ENCODE measurements at regions not wholly inside any gene's neighbourhood (a gene's known extent, or its start where the extent isn't known, plus 50 kb on each side); places are given as distances from the start of the nearest gene placed in this dataset.
A peak's percentile ranks its signal among the peaks of the same experiment; 100 is the strongest.

DNA sequence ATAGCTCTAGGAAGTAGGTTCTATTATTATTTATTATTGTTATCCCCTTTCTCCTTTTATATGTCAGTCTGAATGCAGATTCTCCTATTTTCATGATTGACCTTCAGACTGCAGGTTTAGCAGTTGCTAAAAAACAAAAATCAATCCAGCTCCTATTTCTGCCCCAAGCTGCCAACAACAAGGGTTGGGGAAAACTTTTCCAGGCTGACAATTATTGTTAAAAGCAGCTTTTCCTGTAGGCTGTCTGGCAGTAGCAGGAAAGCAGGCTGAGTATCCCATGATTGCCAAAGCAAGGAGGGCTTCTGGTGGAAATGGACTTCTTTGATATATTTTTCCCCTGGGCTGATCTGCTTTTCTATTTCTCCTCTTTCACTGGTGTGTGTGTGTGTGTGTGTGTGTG, 78.0 kb upstream of the CTLA4 start:
- Mint-ChIP-seq H3K4me3 (no peak overlapping the region), H3K9me3 (no peaks in the 10 kb centered on the region), H3K27ac (no peak overlapping the region), H3K36me3 (ENCODE audit: insufficient read depth in 2 of 2) (peaks cover 0 to 2% of the 10 kb centered on the region in 2 donors), H3K4me1 (ENCODE audit: low read depth) (peaks cover 30% of the 10 kb centered on the region), H3K27me3 (ENCODE audit: low read depth) (no peaks in the 10 kb centered on the region)
- no peak for DNase-seq
- no peak for ATAC-seq (replicated peaks in 1 of 2)

DNA sequence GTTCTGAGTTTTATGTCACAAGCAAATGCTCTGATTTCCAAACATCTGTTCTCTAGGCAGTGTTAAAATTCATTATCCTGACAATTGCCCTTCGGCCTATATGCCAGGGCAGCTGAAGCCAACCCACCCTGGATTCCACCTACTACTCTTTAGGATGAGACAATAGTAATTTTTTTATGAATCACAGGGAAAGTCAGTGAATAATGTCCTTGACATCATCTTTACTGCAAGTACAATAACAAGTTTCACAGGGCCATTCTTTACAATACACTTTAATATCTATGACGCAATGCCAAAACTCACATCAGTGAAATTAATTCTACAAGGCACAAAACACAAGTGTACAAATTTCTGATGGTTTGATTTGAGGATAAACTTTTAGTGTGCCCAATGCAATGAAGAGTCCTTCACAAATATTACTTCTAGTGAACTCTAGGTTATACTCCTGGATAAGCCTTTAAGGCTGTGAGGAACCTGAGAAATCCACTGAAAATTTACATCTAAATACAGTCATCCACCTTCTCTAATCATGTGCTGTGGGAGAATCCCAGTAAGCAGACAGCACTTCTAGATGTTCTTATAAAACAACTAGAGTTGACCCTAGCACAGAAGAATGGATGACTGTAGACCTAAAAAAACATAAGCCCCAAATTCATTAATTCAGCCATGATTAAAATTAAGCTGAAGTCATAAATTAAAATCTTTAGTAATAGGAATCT, 77.3 kb upstream of the CTLA4 start:
- no peak for DNase-seq
- Mint-ChIP-seq H3K27ac (no peak overlapping the region), H3K27me3 (ENCODE audit: low read depth) (no peaks in the 10 kb centered on the region), H3K36me3 (ENCODE audit: insufficient read depth in 2 of 2) (peaks cover 0 to 2% of the 10 kb centered on the region in 2 donors), H3K9me3 (no peaks in the 10 kb centered on the region), H3K4me3 (no peak overlapping the region), H3K4me1 (ENCODE audit: low read depth) (peaks cover 26% of the 10 kb centered on the region)
- ATAC-seq (replicated peaks in 1 of 2) = no peak

DNA sequence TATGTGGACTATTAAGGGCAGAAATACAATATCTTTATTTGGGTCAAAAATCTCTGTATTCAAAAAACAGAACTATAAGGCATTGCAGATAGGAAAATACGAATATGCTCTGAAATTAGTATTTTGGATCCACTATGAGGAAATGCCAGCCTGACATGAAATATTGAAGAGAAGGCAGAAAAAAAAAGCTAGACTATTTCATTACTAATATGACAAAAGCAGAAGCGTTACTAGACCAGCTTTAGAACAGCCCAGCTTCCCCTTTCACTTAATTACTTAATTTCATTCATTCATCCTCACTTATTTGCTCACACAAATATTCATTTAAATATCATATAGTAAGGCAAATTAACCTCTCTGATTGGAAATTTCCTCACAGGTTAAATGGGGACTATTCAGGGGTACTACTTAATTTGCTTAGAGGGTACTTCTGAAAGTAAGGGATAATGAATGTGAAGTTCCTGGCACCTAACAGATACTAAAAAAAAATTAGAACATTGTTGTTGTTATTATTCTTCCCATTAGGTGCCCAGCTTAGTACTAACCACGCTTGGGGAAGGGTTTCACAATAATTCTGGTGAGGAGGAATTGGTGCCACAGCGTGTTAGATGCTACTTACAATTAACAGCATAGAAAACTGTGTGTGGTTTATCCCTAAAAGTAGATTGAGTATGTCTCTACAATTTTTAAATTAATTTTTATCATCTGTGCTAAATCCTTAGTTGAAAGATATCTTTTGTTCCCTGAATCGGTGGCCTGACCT, 71.1 kb upstream of the CTLA4 start:
- ATAC-seq (replicated peaks in 1 of 2) (no peak), DNase-seq (no peak)
- Mint-ChIP-seq H3K4me3 (no peak overlapping the region), H3K4me1 (ENCODE audit: low read depth) (peaks cover 47% of the 10 kb centered on the region), H3K36me3 (ENCODE audit: insufficient read depth in 2 of 2) (peaks cover 8 to 9% of the 10 kb centered on the region in 2 donors), H3K9me3 (peaks cover 4 to 7% of the 10 kb centered on the region in 2 donors), H3K27me3 (ENCODE audit: low read depth) (no peaks in the 10 kb centered on the region), H3K27ac (no peak overlapping the region)

DNA sequence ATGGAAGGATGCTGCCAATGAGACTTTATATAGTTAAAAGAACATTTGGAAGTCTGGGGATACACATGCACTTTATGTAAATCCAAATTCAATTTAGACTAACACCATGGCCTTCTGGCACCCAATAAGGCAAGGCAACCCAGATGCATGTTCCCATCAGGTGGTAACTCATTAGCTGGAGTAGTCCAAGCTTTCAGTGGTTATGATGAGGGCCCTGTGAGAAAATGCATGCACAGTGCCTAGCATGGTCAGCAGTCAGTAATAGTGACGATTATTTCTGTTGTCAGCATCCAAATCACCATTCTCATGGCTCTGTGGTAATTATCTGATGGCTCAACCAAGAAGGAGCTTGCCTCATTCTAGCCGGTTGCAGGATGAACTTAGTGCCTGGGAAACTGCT, 70.3 kb upstream of the CTLA4 start:
- no peak for DNase-seq

DNA sequence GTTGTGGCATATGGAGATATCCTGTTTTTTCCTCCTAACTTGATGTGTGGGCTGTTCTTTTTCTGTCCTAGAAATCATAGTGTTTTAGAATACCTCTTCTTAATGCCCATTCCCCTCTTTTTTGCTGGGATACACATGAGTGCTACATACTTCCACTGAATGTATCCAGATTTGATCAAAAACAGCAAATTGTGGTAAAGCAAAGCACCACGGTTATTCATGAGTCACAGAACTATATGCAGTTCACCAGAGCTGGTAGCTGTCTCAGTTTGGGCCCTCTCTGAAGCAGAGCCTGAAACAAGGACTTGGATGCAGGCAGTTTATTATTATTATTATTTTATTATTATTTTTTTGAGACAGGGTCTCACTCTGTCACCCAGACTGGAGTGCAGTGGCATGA, 69.9 kb upstream of the CTLA4 start:
- Mint-ChIP-seq H3K27ac (no peak overlapping the region), H3K36me3 (ENCODE audit: insufficient read depth in 2 of 2) (peaks cover 9% of the 10 kb centered on the region in 2 donors), H3K27me3 (ENCODE audit: low read depth) (no peaks in the 10 kb centered on the region), H3K4me1 (ENCODE audit: low read depth) (peaks cover 52% of the 10 kb centered on the region), H3K9me3 (peaks cover 5 to 7% of the 10 kb centered on the region in 2 donors), H3K4me3 (no peak overlapping the region)
- DNase-seq = no peak
- no peak for ATAC-seq (replicated peaks in 1 of 2)

More for the DNA sequence above, 70.3 kb upstream of the CTLA4 start:
- Mint-ChIP-seq H3K27ac (no peak overlapping the region), H3K4me1 (ENCODE audit: low read depth) (peaks cover 47% of the 10 kb centered on the region), H3K9me3 (peaks cover 5 to 7% of the 10 kb centered on the region in 2 donors), H3K36me3 (ENCODE audit: insufficient read depth in 2 of 2) (peaks cover 9% of the 10 kb centered on the region in 2 donors), H3K4me3 (no peak overlapping the region), H3K27me3 (ENCODE audit: low read depth) (no peaks in the 10 kb centered on the region)
- ATAC-seq (replicated peaks in 1 of 2) = no peak

DNA sequence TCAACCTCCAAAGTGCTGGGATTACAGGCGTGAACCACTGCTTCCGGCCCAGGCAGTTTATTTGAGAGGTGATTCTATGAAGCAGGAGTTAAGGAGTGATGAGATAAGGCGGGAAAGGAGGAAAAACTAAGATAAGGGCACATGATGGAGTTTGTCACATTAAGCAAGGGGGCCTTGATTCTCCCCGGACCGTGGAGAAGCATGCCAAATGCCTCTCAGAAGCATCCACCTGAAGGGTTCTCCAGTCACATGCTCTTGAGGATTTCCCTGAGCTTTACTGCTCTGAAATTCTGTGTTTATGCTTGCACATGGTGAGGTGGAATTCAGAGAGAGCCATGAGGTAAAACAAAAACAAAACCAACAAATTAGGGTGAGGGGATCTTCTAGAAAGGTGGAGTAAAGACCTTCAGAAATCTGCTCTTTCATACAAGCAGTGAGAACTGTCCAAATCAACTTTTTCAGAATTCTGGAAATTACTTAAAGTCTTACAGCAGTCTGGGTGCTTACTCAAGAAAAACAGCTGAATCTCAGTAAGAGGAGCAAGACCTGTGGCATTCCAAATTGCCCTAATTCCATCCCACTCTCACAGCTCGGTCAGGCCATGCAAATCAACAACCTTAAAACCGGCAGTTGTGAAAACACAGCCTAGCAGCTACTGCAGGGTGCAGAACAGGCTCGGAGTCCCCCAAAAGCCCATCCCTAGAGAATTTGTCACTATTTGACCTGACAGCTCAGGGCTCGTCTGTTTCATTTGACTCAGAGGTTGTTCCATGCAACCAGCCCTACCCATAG, 69.1 kb upstream of the CTLA4 start:
- H3K36me3 Mint-ChIP-seq (ENCODE audit: insufficient read depth in 2 of 2) = peaks cover 9 to 11% of the 10 kb centered on the region in 2 donors
- DNase-seq (no peak), ATAC-seq (replicated peaks in 1 of 2) (no peak)
- H3K4me1 Mint-ChIP-seq (ENCODE audit: low read depth) = peaks cover 59% of the 10 kb centered on the region
- no peak overlapping the region for H3K4me3 Mint-ChIP-seq
- no peak overlapping the region for H3K27ac Mint-ChIP-seq
- H3K9me3 Mint-ChIP-seq = peaks cover 7% of the 10 kb centered on the region in 2 donors
- H3K27me3 Mint-ChIP-seq (ENCODE audit: low read depth) = no peaks in the 10 kb centered on the region

DNA sequence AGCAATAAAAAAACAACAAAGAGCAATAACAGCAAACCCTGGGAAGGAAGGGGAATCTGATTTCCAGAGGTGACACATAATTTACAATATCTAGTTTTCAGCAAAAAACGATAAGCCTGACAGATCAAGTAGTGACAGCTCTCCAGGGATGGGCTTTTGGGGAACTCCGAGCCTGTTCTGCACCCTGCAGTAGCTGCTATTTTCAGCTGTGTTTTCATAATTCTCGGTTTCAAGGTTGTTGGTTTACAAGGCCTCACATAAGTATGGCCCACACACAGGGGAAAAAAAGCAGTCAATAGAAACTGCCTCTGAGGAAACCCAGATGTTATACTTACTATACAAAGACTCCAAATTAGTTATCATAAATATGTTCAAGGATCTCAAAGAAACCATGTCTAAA, 67.7 kb upstream of the CTLA4 start:
- Mint-ChIP-seq H3K9me3 (peaks cover 11% of the 10 kb centered on the region in 2 donors), H3K4me1 (ENCODE audit: low read depth) (peaks cover 74% of the 10 kb centered on the region), H3K27ac (no peak overlapping the region), H3K27me3 (ENCODE audit: low read depth) (no peaks in the 10 kb centered on the region), H3K4me3 (peak overlapping the region; percentile 21 to 55), H3K36me3 (ENCODE audit: insufficient read depth in 2 of 2) (peaks cover 14% of the 10 kb centered on the region in 2 donors)
- DNase-seq = peak in 1 of 2 donors; percentile 22
- ATAC-seq (replicated peaks in 1 of 2) = peak in 1 of 2 donors; percentile 41

DNA sequence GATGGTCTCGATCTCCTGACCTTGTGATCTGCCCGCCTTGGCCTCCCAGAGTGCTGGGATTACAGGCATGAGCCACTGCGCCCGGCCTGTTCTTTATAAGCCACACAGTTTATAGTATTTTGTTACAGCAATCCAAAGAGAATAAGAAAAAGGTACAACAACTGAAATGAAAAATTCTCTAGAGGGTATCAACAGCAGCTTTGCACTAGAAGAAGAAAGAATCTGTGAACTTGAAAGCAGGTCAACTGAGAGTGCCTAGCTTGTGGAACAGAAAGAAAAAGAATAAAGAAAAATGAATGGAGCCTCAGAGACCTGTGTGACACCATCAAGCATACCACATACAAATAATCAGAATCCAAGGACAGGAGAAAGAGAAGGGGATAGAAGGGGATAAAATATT, 66.8 kb upstream of the CTLA4 start:
- no peak for DNase-seq
- ATAC-seq (replicated peaks in 1 of 2) = no peak
- no peak overlapping the region for H3K27ac Mint-ChIP-seq
- peaks cover 11 to 13% of the 10 kb centered on the region in 2 donors for H3K9me3 Mint-ChIP-seq
- peaks cover 78% of the 10 kb centered on the region for H3K4me1 Mint-ChIP-seq (ENCODE audit: low read depth)
- peaks cover 14 to 18% of the 10 kb centered on the region in 2 donors for H3K36me3 Mint-ChIP-seq (ENCODE audit: insufficient read depth in 2 of 2)
- H3K4me3 Mint-ChIP-seq = peak overlapping the region in 1 of 2 donors; percentile 38
- H3K27me3 Mint-ChIP-seq (ENCODE audit: low read depth) = no peaks in the 10 kb centered on the region

DNA sequence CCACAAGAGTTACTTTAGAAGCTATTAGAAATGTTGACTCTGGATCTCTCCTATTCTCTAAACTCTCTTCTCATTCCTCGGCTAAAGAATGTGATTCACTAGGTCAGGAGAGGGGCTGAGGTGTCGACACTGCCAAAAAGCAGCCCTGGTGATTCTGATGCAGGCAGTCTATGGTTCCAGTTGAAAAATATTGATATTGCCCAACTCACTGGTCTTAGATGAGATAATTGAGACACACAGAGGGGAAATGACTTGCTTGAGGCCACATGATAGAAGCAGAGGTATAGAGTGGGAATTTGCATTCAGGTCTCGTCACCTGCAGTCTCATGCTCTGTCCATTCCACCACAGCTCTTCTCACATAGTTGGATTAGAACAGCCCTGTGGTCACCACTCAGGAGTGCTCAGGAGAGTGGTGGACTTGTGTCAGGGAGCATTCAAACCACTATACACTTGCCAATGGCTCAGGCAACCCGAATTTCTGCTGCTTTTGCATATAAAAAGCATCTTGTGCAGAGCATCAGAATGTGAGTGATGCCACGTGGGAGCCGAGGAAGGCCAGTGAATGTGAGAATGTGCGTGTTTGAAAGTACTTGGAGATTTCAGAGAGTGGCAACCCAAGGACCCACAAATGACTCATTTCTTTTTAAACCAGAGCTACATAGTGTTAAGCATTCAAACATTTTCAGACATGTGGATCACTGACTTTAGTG, 65.1 kb upstream of the CTLA4 start:
- Mint-ChIP-seq H3K27ac (peak overlapping the region; percentile 51), H3K27me3 (ENCODE audit: low read depth) (no peaks in the 10 kb centered on the region), H3K9me3 (peaks cover 11 to 16% of the 10 kb centered on the region in 2 donors), H3K36me3 (ENCODE audit: insufficient read depth in 2 of 2) (peaks cover 19 to 25% of the 10 kb centered on the region in 2 donors), H3K4me3 (peak overlapping the region; percentile 49 to 66), H3K4me1 (ENCODE audit: low read depth) (peaks cover 92% of the 10 kb centered on the region)
- DNase-seq = peak; percentile 63 to 77
- ATAC-seq (replicated peaks in 1 of 2) = peak; percentile 89 to 91

DNA sequence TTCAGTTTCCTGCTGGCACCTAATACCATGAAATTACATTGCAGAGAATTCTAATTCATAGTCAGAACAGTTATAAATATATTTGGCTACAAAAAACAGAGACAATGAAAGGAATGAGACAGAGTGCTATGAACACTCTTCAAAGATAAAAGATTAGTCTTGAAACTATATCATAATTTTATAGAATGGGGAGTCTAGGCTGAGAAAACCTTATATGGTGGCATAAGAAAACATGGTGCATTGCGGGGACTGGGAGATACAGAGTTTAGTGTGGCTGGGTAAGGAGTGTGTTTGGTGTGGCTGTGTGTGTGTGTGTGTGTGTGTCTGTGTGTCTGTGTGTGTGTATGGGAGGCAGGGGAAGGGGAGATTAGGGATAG, 64.5 kb upstream of the CTLA4 start:
- ATAC-seq (replicated peaks in 1 of 2) (peak; percentile 61 to 62), DNase-seq (no peak)
- peak overlapping the region; percentile 51 for H3K27ac Mint-ChIP-seq

DNA sequence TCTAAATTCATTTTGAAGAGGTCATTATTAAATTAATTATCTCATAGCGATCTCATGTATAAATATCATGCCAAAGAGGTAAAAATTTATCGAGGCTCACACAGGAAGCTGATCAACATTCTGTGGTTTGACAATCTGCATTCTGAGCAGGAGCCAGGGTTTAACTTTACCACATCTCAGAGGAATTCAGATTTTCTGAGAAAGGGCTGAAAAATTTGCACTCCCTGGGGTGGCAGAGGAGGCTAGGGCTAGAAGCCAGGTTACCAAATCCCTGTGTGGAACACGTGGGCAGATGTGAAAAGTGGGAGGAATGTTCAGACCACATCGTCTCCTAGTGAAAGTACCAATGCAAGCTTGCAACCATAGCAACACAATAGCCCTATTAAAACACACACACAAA, 63.5 kb upstream of the CTLA4 start:
- Mint-ChIP-seq H3K4me3 (peak overlapping the region; percentile 49 to 66), H3K36me3 (ENCODE audit: insufficient read depth in 2 of 2) (peaks cover 19 to 25% of the 10 kb centered on the region in 2 donors), H3K4me1 (ENCODE audit: low read depth) (peaks cover 91% of the 10 kb centered on the region), H3K27ac (no peak overlapping the region), H3K27me3 (ENCODE audit: low read depth) (no peaks in the 10 kb centered on the region), H3K9me3 (peaks cover 11 to 16% of the 10 kb centered on the region in 2 donors)
- ATAC-seq (replicated peaks in 1 of 2) (peak; percentile 21), DNase-seq (peak in 1 of 2 donors; percentile 47)

More for the DNA sequence above, 64.5 kb upstream of the CTLA4 start:
- Mint-ChIP-seq H3K4me1 (ENCODE audit: low read depth) (peaks cover 92% of the 10 kb centered on the region), H3K4me3 (peak overlapping the region; percentile 49 to 66), H3K36me3 (ENCODE audit: insufficient read depth in 2 of 2) (peaks cover 19 to 25% of the 10 kb centered on the region in 2 donors), H3K9me3 (peaks cover 11 to 16% of the 10 kb centered on the region in 2 donors), H3K27me3 (ENCODE audit: low read depth) (no peaks in the 10 kb centered on the region)

DNA sequence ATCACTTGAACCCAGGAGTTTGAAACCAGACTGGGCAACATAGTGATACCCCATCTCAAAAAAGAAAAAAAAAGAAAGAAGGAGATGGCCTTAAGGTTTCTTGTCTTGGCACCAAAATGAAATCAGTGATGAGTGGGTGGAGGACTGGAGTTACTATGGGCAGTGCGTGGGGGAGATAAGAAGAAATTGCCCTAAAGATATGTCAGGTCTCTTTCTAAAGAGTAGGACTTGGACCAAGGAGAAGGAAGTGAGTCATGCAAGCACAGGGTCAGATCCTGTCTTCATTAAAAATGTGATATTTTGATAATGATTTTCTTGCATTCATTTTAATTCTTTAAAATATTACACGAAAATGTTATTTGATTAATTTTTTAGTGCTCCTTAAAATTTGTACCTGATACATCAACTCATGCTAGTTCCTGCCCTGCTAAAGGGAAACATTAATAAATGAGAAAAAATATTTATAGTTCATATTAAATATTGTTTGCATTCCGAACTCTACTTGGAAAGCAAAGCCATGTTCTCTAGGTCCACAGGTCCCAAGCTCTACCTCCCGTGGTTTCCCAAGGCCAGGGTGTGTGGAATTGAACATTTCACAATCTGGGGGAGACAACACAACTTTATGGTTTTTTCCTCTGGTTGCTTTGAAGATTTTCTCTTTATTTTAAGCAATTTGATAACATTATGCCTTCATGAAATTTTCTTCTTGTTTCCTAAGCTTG, 62.6 kb upstream of the CTLA4 start:
- no peak for DNase-seq
- Mint-ChIP-seq H3K4me1 (ENCODE audit: low read depth) (peaks cover 91% of the 10 kb centered on the region), H3K36me3 (ENCODE audit: insufficient read depth in 2 of 2) (peaks cover 19 to 25% of the 10 kb centered on the region in 2 donors), H3K27ac (peak overlapping the region; percentile 34), H3K4me3 (peak overlapping the region; percentile 49 to 66), H3K27me3 (ENCODE audit: low read depth) (no peaks in the 10 kb centered on the region), H3K9me3 (peaks cover 11 to 16% of the 10 kb centered on the region in 2 donors)
- no peak for ATAC-seq (replicated peaks in 1 of 2)
